SU-DHL-6 (cell line): ENCODE measurements at regions not wholly inside any gene's neighbourhood (a gene's known extent, or its start where the extent isn't known, plus 50 kb on each side); places are given as distances from the start of the nearest gene placed in this dataset.

Experiments
- EZH2phosphoT487 ChIP-seq: fragments of 200-600 bp; sonication (generic), shearing (Covaris generic); conservative IDR thresholded peaks from 2 replicates; pipeline ENCODE4 v1.6.1; 2018; ENCODE audit warnings: mild to moderate bottlenecking, antibody characterized with exemption, low read length, moderate library complexity, mixed read lengths
- TF ChIP-seq, protein P1 (sequence below): fragments of 200-600 bp; sonication (generic); IDR thresholded peaks from one replicate; pipeline ENCODE4 v1.5.1; 2017; ENCODE audit warnings: antibody characterized with exemption, mild to moderate bottlenecking, low read length, moderate library complexity; ENCODE audit not compliant: insufficient read depth, poor library complexity, severe bottlenecking

DNA sequence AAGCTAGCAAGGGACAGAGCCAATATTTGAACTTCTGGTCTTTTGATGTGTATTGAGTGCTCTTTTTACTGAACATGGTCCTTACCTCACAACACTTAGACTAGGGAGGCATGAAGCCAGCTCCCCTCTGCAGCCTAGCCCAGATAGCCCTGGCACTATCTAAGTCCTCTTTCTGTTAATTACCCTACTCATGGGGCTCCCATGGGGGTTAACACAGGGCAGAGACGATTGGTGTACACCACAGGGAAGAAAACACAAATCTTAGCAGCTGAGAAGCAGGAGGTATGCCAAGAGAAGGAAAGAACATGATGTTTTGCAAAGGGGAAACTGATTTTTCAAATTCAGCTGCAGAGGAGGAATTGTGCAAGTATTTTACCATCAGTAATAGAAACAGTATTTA, 383.8 kb downstream of the TMEM232 start:
- TF ChIP-seq, protein P1, sequence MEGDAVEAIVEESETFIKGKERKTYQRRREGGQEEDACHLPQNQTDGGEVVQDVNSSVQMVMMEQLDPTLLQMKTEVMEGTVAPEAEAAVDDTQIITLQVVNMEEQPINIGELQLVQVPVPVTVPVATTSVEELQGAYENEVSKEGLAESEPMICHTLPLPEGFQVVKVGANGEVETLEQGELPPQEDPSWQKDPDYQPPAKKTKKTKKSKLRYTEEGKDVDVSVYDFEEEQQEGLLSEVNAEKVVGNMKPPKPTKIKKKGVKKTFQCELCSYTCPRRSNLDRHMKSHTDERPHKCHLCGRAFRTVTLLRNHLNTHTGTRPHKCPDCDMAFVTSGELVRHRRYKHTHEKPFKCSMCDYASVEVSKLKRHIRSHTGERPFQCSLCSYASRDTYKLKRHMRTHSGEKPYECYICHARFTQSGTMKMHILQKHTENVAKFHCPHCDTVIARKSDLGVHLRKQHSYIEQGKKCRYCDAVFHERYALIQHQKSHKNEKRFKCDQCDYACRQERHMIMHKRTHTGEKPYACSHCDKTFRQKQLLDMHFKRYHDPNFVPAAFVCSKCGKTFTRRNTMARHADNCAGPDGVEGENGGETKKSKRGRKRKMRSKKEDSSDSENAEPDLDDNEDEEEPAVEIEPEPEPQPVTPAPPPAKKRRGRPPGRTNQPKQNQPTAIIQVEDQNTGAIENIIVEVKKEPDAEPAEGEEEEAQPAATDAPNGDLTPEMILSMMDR, result no peak
- TF ChIP-seq EZH2phosphoT487, result no peak
